ENCODE measurements at regions not wholly inside any gene's neighbourhood (a gene's known extent, or its start where the extent isn't known, plus 50 kb on each side); places are given as distances from the start of the nearest gene placed in this dataset.
A peak's percentile ranks its signal among the peaks of the same experiment; 100 is the strongest.

GRCh38 chr17:77734371-77735080 lies 224.0 kb upstream of the TNRC6C start (continued):
- TF ChIP-seq RBAK (tag by site-specific recombination; IDR thresholded peaks at IDR 0.05) = no peak
- no peak for TF ChIP-seq ZNF701 (tag by site-specific recombination; IDR thresholded peaks at IDR 0.05)
- TF ChIP-seq ZNF350 (tag by site-specific recombination; IDR thresholded peaks at IDR 0.05) = no peak
- peak; percentile 38; the same call in 1 of the 2 replicates for TF ChIP-seq ZNF2 (tag by site-specific recombination; IDR thresholded peaks at IDR 0.05)
- no peak for TF ChIP-seq ZNF544 (tag by site-specific recombination; IDR thresholded peaks at IDR 0.05)
- TF ChIP-seq ZNF530 (tag by site-specific recombination; IDR thresholded peaks at IDR 0.05; ENCODE audit: low read depth) = no peak
- TF ChIP-seq ZSCAN4 (tag by site-specific recombination; IDR thresholded peaks at IDR 0.05) = no peak
- TF ChIP-seq ZNF518A (tag by site-specific recombination; conservative IDR thresholded peaks at IDR 0.05; ENCODE audit: low read depth) = no peak
- no peak for TF ChIP-seq KLF7 (tag by site-specific recombination; IDR thresholded peaks at IDR 0.05; ENCODE audit: borderline replicate concordance)
- TF ChIP-seq GLIS1 (tag by site-specific recombination; IDR thresholded peaks at IDR 0.05) = no peak
- no peak for TF ChIP-seq YY1 (tag by site-specific recombination; IDR thresholded peaks at IDR 0.05)
- TF ChIP-seq GLI2 (tag by site-specific recombination; IDR thresholded peaks at IDR 0.05; ENCODE audit: borderline replicate concordance, low read depth) = no peak
- TF ChIP-seq ZNF426 (tag by site-specific recombination; IDR thresholded peaks at IDR 0.05) = no peak
- no peak for TF ChIP-seq ZSCAN23 (tag by site-specific recombination; IDR thresholded peaks at IDR 0.05)
- no peak for TF ChIP-seq REPIN1 (tag by site-specific recombination; IDR thresholded peaks at IDR 0.05; ENCODE audit: low read depth)
- TF ChIP-seq ZNF366 (tag by site-specific recombination; conservative IDR thresholded peaks at IDR 0.05) = peak; percentile 56; the same call in 1 of the 2 replicates
- TF ChIP-seq ZNF394 (tag by site-specific recombination; IDR thresholded peaks at IDR 0.05; ENCODE audit: borderline replicate concordance) = peak; percentile 79; the same call in 1 of the 2 replicates
- TF ChIP-seq KLF10 (tag by site-specific recombination; IDR thresholded peaks at IDR 0.05) = no peak
- no peak for TF ChIP-seq ZNF555 (tag by site-specific recombination; conservative IDR thresholded peaks at IDR 0.05)
- no peak for TF ChIP-seq SCRT1 (tag by site-specific recombination; IDR thresholded peaks at IDR 0.05; ENCODE audit: borderline replicate concordance)
- TF ChIP-seq ZFP37 (tag by site-specific recombination; IDR thresholded peaks at IDR 0.05) = no peak
- no peak for TF ChIP-seq AEBP2 (tag by site-specific recombination; IDR thresholded peaks at IDR 0.05; ENCODE audit: borderline replicate concordance)
- no peak for TF ChIP-seq PRDM2 (tag by site-specific recombination; IDR thresholded peaks at IDR 0.05; ENCODE audit: borderline replicate concordance)
- TF ChIP-seq ZNF776 (tag by site-specific recombination; IDR thresholded peaks at IDR 0.05; ENCODE audit: borderline replicate concordance) = no peak
- TF ChIP-seq ZNF558 (tag by site-specific recombination; IDR thresholded peaks at IDR 0.05) = no peak
- peak; percentile 51; the same call in 1 of the 2 replicates for TF ChIP-seq ZNF548 (tag by site-specific recombination; IDR thresholded peaks at IDR 0.05)
- no peak for TF ChIP-seq ZNF624 (tag by site-specific recombination; IDR thresholded peaks at IDR 0.05)
